ENCODE measurements at regions not wholly inside any gene's neighbourhood (a gene's known extent, or its start where the extent isn't known, plus 50 kb on each side); places are given as distances from the start of the nearest gene placed in this dataset.

DNA sequence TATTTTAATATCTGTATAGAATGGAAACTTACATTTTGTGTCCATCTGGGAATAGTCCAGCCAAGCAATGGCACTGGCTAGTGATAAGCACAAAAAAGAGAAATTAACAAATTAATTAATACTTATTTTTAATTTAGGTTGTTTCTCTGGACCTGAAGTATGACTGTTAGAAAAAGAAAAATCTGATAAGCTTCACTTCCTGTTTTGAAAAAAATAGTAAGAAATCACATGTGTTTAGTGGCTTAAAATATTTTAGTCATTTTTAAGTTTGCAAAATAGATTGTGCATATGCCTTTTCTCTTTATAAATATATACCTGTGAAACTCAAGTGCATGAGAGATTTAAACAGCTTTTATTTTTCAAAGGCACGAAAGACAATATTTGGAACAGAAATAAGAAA is 50.1 kb upstream of the CREB5 start:
- Histone ChIP-seq H3K23ac (ENCODE audit: low read depth, low read length) (no peak overlapping the region), H4K91ac (ENCODE audit: insufficient read depth, low read depth, low read length) (no peak overlapping the region), H2BK5ac (ENCODE audit: low read depth, low read length, poor library complexity, severe bottlenecking) (no peak overlapping the region), H3K4ac (ENCODE audit: low read depth, low read length) (no peak overlapping the region), H3K9me1 (ENCODE audit: insufficient read depth, low read length) (peaks cover 5% of the 10 kb centered on the region), H3K27ac (ENCODE audit: insufficient read depth, low read length) (no peak overlapping the region), H2AFZ (replicated peaks; ENCODE audit: low read length, poor library complexity) (no peak overlapping the region), H2BK120ac (ENCODE audit: low read depth, low read length) (no peak overlapping the region), H4K20me1 (ENCODE audit: insufficient read depth, low read length) (no peaks in the 10 kb centered on the region), H4K5ac (ENCODE audit: low read depth, low read length) (no peak overlapping the region), H2AK5ac (ENCODE audit: low read depth, low read length) (no peak overlapping the region), H2BK15ac (ENCODE audit: low read depth, low read length) (no peak overlapping the region), H3K18ac (ENCODE audit: low read depth, low read length) (no peak overlapping the region), H2AK9ac (replicated peaks; ENCODE audit: low read depth, low read length, poor library complexity) (no peak overlapping the region), H3K9me3 (ENCODE audit: control insufficient read depth, insufficient read depth, low read length) (0 out of 2 replicates have a peak, but pooled peaks cover 2% of the 10 kb centered on the region), H3K36me3 (ENCODE audit: control insufficient read depth, insufficient read depth, low read length) (no peaks in the 10 kb centered on the region), H4K8ac (ENCODE audit: low read depth in 2 of 2, low read length in 2 of 2) (no peak overlapping the region), H3K14ac (replicated peaks; ENCODE audit: low read depth, low read length) (no peak overlapping the region), H3K56ac (ENCODE audit: extremely low read depth, insufficient read depth, low read length) (no peak overlapping the region), H3K9ac (ENCODE audit: low read depth, low read length) (no peak overlapping the region), H3K4me1 (ENCODE audit: control insufficient read depth, insufficient read depth, low read length) (peaks cover 7% of the 10 kb centered on the region), H3K79me1 (ENCODE audit: low read depth in 1 of 2, low read length in 2 of 2) (no peaks in the 10 kb centered on the region), H3K4me2 (ENCODE audit: low read depth, low read length) (no peak overlapping the region), H3K27me3 (ENCODE audit: control insufficient read depth, insufficient read depth, low read length) (no peaks in the 10 kb centered on the region; the same call in 1 of the 2 replicates), H2BK20ac (ENCODE audit: low read depth, low read length) (no peak overlapping the region), H3K4me3 (ENCODE audit: insufficient read depth, low read depth, low read length) (no peak overlapping the region)
- BruUV-seq (replicated peaks) = no TSS peak
- POLR2A ChIA-PET (ENCODE audit: unreplicated experiment) = no interaction called here
- DNase-seq (no peak), ATAC-seq (ENCODE audit: low read depth) (no peak)
- in situ Hi-C loops (cut with MboI; ENCODE audit: low sequenced_read_pairs) = no loop called here
- CTCF ChIA-PET = interaction anchor here (0.9 kb wide), 2 partner anchors 14 to 55 kb away, joined by 4 read pairs; no protein-coding TSS in a partner anchor
- dilution Hi-C loops (cut with HindIII; ENCODE audit: low sequenced_read_pairs, unreplicated experiment) = no loop called here
- no CpG with 5 or more reads among the region's 1 CpG for WGBS, 2 experiments (ENCODE audit: extremely low coverage in 2 of 2, insufficient read length in 1 of 2)
- no peak for TF ChIP-seq CTCF (conservative IDR thresholded peaks at IDR 0.05; ENCODE audit: low read depth, low read length)
- TF ChIP-seq, protein P1, sequence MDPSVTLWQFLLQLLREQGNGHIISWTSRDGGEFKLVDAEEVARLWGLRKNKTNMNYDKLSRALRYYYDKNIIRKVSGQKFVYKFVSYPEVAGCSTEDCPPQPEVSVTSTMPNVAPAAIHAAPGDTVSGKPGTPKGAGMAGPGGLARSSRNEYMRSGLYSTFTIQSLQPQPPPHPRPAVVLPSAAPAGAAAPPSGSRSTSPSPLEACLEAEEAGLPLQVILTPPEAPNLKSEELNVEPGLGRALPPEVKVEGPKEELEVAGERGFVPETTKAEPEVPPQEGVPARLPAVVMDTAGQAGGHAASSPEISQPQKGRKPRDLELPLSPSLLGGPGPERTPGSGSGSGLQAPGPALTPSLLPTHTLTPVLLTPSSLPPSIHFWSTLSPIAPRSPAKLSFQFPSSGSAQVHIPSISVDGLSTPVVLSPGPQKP (IDR thresholded peaks at IDR 0.05; ENCODE audit: borderline replicate concordance, low read depth, low read length) = no peak
- TF ChIP-seq NFE2L2 (IDR thresholded peaks at IDR 0.05; ENCODE audit: low read depth, low read length) = no peak
- no peak for TF ChIP-seq FOS (IDR thresholded peaks at IDR 0.05; ENCODE audit: low read depth, low read length)
- TF ChIP-seq POLR2A (IDR thresholded peaks at IDR 0.05; ENCODE audit: low read depth, low read length) = no peak
- TF ChIP-seq RCOR1 (IDR thresholded peaks at IDR 0.05; ENCODE audit: insufficient replicate concordance, low read length) = no peak
- no peak for TF ChIP-seq RFX5 (IDR thresholded peaks at IDR 0.05; ENCODE audit: low read depth, low read length)
- no peak for TF ChIP-seq USF2 (IDR thresholded peaks at IDR 0.05; ENCODE audit: low read depth, low read length)
- TF ChIP-seq RAD21 (IDR thresholded peaks at IDR 0.05; ENCODE audit: low read length) = no peak
- TF ChIP-seq CHD1 (IDR thresholded peaks at IDR 0.05; ENCODE audit: low read depth, low read length) = no peak
- no peak for TF ChIP-seq MAFK (IDR thresholded peaks at IDR 0.05; ENCODE audit: low read depth, low read length)
- TF ChIP-seq SMC3 (IDR thresholded peaks at IDR 0.05; ENCODE audit: low read depth, low read length) = no peak
- TF ChIP-seq MAZ (IDR thresholded peaks at IDR 0.05; ENCODE audit: borderline replicate concordance, low read depth, low read length) = no peak
- no peak for TF ChIP-seq BHLHE40 (IDR thresholded peaks at IDR 0.05; ENCODE audit: low read depth, low read length)
- no peak for TF ChIP-seq MXI1 (IDR thresholded peaks at IDR 0.05; ENCODE audit: borderline replicate concordance, low read depth, low read length)
- TF ChIP-seq CEBPB (IDR thresholded peaks at IDR 0.05; ENCODE audit: low read depth, low read length) = no peak
- intact Hi-C loops (cut with micrococcal nuclease) = no loop called here

All from IMR-90 (cell line).